GM21825 (cell line): ENCODE measurements at regions not wholly inside any gene's neighbourhood (a gene's known extent, or its start where the extent isn't known, plus 50 kb on each side); places are given as distances from the start of the nearest gene placed in this dataset.
"Not testable (repeated sequence)": the region's sequence is repeated elsewhere in the genome, so short reads cannot be mapped to it uniquely, and the experiment has no call there.

ENCODE experiments used
- ATAC-seq: cut with Tn5 transposase; IDR thresholded peaks from one replicate; pipeline ENCODE4 v1.9.1; 2021; ENCODE audit warnings: mild to moderate bottlenecking, moderate library complexity; ENCODE audit not compliant: unreplicated experiment

GRCh38 chr10:128178302-128178958, 52.2 kb upstream of the MKI67 start:
- no peak for ATAC-seq

DNA sequence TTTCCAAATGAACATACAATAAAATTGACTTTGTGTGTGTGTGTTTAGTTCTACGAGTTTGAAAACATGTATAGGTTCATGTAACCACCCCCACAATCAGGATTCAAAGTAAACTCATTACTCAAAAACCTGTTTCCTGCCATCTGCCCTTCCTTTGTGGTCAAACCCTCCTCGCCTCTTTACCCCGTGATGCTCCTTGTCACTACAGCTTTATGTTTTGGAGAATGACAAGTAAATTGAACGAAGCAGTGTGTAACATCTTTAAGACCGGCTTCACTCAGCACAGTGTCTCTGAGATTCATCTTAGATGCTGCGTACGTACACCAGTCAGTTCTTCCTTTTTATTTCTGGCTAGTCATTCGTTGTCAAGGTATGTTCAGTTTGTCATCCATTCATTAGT, 54.6 kb upstream of the MKI67 start:
- ATAC-seq = no peak

GRCh38 chr10:128185627-128186026, 59.4 kb upstream of the MKI67 start:
- no peak for ATAC-seq

DNA sequence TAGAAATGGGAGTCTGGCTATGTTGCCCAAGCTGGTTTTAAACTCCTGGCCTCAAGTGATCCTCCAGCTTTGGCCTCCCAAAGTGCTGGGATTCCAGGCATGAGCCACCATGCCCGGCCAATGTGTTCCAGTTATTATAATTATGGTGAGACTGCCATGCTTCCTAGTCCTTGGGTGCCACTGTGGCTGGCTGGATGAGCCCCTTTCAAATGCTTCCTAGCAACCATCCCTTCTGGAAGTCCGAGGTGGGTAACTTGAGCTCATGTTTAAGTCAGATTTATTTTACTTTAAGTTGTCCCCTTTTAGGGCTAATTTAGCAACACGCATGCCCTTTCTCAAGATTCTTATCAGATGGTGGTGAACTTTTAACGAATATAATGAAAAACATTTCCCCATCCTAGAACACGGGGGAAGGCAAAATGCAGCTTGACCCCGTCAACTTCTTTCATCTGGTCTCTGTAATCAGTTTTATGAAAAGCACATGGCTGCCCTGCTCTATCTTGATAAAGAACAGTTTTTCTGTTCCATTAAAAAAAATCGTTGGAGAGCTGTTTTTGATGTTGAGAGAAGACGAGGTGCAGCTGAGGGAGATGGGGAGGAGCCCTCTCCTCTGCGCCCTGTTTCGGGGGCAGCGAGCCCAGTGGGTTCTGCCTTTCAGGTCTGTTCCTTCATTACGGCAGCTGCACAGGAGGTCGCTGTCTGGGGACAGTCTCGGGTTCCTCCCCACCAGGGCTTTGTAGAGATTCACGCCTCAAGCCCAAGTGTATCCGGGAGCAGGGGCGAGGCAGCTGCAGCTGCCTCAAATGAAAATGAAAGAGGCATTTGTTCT, 61.0 kb upstream of the MKI67 start:
- no peak for ATAC-seq

DNA sequence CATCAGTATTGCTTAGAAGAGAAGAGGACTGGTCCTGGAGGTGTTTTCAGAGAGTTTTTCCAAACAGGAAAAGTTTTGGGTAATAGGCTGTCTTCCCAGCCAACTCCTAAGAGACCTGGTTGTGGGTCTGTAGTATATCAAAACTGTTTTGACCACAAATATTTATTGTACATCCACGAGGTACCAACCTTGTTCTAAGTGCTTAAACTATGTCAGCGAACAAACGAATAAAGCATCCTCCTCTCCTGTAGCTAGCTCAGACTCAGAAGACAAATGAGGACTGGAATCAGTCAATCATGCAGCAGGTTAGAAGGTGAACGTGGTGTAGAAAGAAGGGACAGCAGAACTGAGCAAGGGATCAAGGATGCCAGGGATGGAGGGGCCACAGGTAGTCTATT, 61.6 kb upstream of the MKI67 start:
- no peak for ATAC-seq

- no peak for ATAC-seq
These were observed 63.0 kb upstream of the MKI67 start for GRCh38 chr10:128189176-128189575.

- ATAC-seq = no peak
These were observed 65.6 kb upstream of the MKI67 start for GRCh38 chr10:128191847-128192246.

GRCh38 chr10:128201826-128202225, 75.6 kb upstream of the MKI67 start:
- ATAC-seq = not testable (repeated sequence)

DNA sequence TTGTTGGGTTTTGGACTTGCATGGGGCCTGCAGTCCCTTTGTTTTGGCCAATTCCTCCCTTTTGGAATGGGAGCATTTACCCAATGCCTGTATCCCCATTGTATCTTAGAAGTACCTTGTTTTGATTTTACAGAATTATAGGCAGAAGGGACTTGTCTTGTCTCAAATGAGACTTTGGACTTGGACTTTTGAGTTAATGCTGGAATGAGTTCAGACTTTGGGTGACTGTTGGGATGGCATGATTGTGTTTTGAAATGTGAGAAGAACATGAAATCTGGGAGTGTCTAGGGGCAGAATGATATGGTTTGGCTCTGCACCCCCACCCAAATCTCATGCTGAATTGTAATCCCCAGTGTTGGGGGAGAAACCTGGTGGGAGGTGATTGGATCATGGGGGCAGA, 76.8 kb upstream of the MKI67 start:
- ATAC-seq = no peak

DNA sequence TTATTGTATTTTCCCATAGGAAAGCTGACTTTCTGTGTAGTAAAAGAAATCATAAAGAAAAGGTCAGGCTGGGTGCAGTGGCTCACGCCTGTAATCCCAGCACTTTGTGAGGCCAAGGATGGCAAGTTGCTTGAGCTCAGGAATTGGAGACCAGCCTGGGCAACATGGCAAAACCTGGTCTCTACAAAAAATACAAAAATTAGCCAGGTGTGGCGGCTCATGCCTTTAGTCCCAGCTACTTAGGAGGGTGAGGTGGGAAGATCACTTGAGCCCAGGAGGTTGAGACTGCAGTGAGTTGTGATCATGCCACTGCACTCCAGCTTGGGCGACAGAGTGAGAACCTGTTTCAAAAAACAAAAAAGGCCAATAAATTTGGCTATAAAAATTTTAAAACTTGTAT, 79.4 kb upstream of the MKI67 start:
- ATAC-seq = not testable (repeated sequence)

DNA sequence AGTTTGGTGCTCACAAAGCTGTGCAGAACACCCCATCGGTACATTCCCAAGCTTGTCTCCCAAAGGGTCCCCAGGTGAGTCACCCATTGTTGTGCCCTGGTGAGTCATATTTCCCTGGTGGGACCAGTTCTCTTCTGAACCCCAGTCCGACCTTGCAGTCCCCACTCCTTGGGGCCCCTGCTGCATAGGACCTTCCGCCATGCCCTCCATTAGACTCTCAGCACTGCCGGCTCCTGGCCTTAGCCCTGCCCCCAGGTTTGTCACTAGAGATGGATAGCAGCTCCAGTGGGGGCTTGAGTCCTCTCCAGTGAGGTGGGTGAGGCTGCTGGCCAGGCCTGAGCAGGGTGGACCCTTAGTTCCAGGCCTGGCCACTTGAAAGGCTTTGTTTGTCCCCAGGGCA, 80.5 kb upstream of the MKI67 start:
- no peak for ATAC-seq

GRCh38 chr10:128209862-128210214, 83.6 kb upstream of the MKI67 start:
- ATAC-seq = no peak

DNA sequence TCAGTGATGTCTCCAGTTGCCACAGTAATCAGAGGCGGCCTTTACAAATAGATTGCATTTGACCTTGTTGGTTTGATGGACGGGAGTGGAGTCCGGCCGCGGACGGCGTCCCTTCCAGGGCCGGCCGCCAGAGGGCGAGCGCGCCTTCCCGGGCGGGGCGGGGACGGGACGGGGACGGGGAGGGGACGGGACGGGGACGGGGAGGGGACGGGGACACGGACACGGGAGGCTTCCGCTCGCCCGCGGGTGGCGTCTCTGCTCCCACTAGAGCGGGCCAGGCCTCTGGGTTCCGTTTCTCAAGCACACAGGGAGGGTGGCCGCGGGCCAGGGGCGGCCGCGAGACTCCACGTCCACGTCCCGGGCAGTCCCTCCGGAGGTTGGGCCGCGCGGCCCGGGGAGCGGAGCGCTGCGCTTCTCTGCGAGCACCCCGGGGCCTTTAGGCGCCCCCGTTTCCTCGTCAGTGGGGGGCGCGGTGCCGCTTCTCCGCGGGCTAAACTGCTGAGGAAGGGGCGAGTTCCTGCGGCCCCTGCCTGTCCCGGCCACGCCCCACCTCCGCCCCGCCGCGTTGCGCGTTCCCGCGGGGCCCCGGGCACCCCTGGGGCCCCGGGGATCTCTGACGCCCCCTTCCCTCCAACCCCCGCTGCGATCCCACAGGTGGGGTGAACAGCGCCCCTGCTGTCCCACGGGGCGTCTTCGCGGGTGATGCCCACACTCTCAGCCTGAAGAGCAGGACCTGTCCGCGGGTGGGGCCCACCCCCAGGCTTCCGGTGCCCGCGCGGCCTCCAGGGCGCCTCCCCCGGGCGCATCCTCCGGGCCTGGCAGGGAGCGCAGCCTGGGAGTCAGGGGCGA, 84.2 kb upstream of the MKI67 start:
- ATAC-seq = peak; percentile 60

GRCh38 chr10:128211064-128211504, 84.9 kb upstream of the MKI67 start:
- no peak for ATAC-seq

DNA sequence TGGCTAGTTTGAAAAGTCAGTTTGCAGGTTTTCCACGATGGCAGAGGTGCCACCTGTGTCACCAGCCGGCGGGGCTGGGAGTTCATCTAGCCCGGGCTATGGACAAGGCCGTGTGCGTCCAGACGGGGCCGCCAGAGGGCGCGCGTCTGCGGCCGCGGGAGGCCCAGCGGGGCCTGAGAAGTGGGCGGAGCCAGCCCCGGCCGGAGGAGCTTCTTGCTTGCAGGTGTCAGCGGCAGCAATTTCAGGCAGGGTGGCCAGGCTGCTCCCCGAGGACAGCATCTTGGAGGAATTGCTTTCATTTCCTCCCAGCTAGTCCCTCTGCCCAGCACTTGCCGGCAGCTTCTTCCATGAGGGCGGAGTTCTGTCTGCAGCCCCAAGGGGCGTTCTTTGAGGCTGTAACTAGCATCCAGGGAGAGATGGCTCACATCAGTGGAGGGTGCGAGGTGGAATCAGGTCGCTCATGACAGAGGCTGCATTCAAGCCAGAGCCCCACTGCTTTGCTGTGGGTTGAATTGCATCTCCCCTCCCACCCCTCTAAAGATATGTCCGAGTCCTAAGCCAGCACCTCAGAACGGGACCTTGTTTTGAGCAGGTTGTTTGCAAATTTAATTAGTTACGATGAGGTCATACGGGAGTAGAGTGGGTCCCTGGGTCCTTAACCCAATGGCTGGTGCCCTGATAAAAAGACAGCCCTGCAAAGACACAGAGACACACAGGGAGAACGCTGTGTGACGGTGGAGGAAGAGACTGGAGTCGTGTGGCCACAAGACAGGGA, 85.9 kb upstream of the MKI67 start:
- ATAC-seq = peak; percentile 98

DNA sequence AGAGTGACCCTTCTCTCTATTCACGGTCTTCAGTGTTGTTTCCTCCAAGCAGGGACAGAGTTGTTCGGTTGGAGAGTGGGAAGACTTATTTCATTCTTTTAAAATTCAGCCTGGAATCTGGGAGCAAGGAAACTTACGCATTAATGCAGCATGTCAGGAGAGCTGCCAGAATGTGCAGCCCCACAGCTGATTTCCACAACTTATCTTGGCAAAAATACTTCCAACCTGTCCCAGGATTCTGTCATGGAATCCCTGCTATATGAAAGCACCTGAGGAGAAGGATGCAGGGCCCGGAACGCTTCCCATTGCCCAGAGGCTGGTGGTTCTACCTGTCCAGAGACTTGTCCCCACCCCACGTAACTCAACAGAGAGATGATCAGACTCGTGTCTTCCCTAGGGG, 86.9 kb upstream of the MKI67 start:
- no peak for ATAC-seq

DNA sequence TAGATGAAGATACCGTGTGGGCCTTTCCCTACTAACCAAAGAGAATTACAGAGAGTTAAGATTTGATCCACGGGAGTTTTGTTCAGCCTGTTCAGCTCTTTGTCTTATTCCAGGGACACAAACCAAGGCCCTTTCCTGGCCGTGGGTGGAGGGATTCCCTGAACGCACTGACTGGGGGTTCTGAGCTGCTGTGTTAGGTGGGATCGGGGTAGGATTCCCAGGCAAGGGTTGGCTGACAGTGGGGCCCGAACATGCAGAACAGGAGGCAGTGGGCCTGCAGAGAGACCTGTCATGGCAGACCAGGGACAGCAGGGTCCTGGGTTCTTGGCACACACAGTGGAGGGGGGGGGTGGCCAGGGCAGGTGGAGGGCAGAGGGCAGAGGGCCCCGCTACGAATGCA, 89.5 kb upstream of the MKI67 start:
- no peak for ATAC-seq

DNA sequence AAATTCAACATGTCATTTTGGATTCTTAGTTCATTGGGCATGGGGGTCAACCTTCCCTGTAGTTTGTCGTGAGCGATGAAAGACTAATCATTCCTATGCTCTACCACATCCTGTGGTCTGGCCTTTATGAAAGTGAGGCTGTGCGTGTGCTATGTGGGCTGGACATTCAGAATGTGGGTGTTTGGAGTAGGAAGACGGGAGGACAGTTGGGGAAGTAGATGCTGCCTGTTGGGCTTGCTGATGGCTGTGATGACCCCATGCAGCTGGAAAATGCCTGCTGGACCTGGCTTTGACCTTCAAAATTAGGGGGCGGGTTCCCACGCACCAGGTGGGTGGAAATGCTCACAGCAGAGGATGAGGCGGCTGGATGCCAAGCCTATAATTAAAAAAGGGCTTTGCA, 90.9 kb upstream of the MKI67 start:
- no peak for ATAC-seq

- ATAC-seq = no peak
These were observed 91.9 kb upstream of the MKI67 start for GRCh38 chr10:128218161-128218560.

DNA sequence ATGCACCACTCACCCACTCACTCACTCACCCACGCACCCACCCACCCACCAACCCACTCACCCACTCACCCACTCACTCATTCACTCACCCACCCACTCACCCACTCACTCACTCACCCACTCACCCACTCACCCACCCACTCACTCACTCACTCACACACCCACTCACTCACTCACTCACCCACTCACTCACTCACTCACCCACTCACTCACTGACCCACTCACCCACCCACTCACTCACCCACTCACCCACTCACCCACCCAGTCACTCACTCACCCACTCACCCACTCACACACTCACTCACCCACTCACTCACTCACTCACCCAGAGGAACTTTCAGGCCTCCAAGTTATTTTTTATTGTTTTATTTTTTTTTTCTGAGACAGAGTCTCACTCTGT, 93.1 kb upstream of the MKI67 start:
- ATAC-seq = no peak

- no peak for ATAC-seq
These were observed 93.8 kb upstream of the MKI67 start for GRCh38 chr10:128220021-128220420.
